OCI-LY1 (cell line): ENCODE measurements at regions not wholly inside any gene's neighbourhood (a gene's known extent, or its start where the extent isn't known, plus 50 kb on each side); places are given as distances from the start of the nearest gene placed in this dataset.

Experiments used
- H2AFZ ChIP-seq: fragments of 200-600 bp; sonication (generic), shearing (Covaris generic); 2 replicates; pipeline ENCODE4 v1.6.0; 2014; ENCODE audit warnings: antibody characterized with exemption, mild to moderate bottlenecking, low read length
- H3F3A ChIP-seq: fragments of 200-600 bp; sonication (generic), shearing (Covaris generic); 2 replicates; pipeline ENCODE4 v1.6.0; 2014; ENCODE audit warnings: mild to moderate bottlenecking, antibody characterized with exemption, low read length, moderate library complexity; ENCODE audit not compliant: insufficient read depth
- H3K27ac ChIP-seq: fragments of 200-600 bp; sonication (generic); 2 replicates; pipeline ENCODE4 v1.5.1; 2014; ENCODE audit warnings: low read length, mixed run types, mild to moderate bottlenecking, low read depth; ENCODE audit not compliant: poor library complexity, severe bottlenecking
- H3K27me3 ChIP-seq: fragments of 200-600 bp; sonication (generic); 2 replicates; pipeline ENCODE4 v1.6.0; 2014; ENCODE audit warnings: antibody characterized with exemption, mild to moderate bottlenecking, low read length, moderate library complexity; ENCODE audit not compliant: insufficient read depth
- H3K36me3 ChIP-seq: fragments of 200-600 bp; sonication (generic); 2 replicates; pipeline ENCODE4 v1.6.1; 2014; ENCODE audit warnings: mild to moderate bottlenecking, antibody characterized with exemption, low read length, moderate library complexity, mixed read lengths; ENCODE audit not compliant: insufficient read depth
- H3K4me1 ChIP-seq: fragments of 200-600 bp; sonication (generic); 2 replicates; pipeline ENCODE4 v1.5.1; 2014; ENCODE audit warnings: mild to moderate bottlenecking, low read length, moderate library complexity; ENCODE audit not compliant: insufficient read depth, severe bottlenecking
- H3K4me2 ChIP-seq: fragments of 200-600 bp; sonication (generic), shearing (Covaris generic); 2 replicates; pipeline ENCODE4 v1.6.1; 2014; ENCODE audit warnings: low read length
- H3K4me3 ChIP-seq: fragments of 200-600 bp; sonication (generic); 2 replicates; pipeline ENCODE4 v1.5.1; 2014; ENCODE audit warnings: low read length, low read depth, mild to moderate bottlenecking, mixed read lengths; ENCODE audit not compliant: poor library complexity, severe bottlenecking
- H3K79me2 ChIP-seq: fragments of 200-600 bp; shearing (Covaris generic); 2 replicates; pipeline ENCODE4 v1.6.1; 2016; ENCODE audit warnings: mixed run types, low read length, mixed read lengths; ENCODE audit not compliant: insufficient read depth
- H3K9ac ChIP-seq: fragments of 200-600 bp; sonication (generic), shearing (Covaris generic); 2 replicates; pipeline ENCODE4 v1.6.1; 2014; ENCODE audit warnings: mild to moderate bottlenecking, low read length, mixed read lengths
- H3K9me2 ChIP-seq: fragments of 200-600 bp; sonication (generic), shearing (Covaris generic); 2 replicates; pipeline ENCODE4 v1.6.1; 2014; ENCODE audit warnings: low read depth, mild to moderate bottlenecking, low read length, mixed read lengths
- H3K9me3 ChIP-seq: fragments of 200-600 bp; shearing (Covaris generic); 2 replicates; pipeline ENCODE4 v1.6.1; 2014; ENCODE audit warnings: low read length, mixed read lengths
- H4K20me1 ChIP-seq: fragments of 200-600 bp; sonication (generic), shearing (Covaris generic); 2 replicates; pipeline ENCODE4 v1.6.0; 2016; ENCODE audit warnings: mild to moderate bottlenecking, low read length; ENCODE audit not compliant: insufficient read depth
- CTCF ChIP-seq: fragments of 200-600 bp; sonication (generic), shearing (Covaris generic); IDR thresholded peaks from 2 replicates; pipeline ENCODE4 v1.5.1; 2017; ENCODE audit warnings: mild to moderate bottlenecking, antibody characterized with exemption, low read length, moderate library complexity, mixed read lengths
- EZH2 ChIP-seq: fragments of 200-600 bp; sonication (generic), shearing (Covaris generic); IDR thresholded peaks from 2 replicates; pipeline ENCODE4 v1.8.0; 2017; ENCODE audit warnings: borderline replicate concordance, mixed run types, mild to moderate bottlenecking, antibody characterized with exemption, low read length, moderate library complexity, mixed read lengths

DNA sequence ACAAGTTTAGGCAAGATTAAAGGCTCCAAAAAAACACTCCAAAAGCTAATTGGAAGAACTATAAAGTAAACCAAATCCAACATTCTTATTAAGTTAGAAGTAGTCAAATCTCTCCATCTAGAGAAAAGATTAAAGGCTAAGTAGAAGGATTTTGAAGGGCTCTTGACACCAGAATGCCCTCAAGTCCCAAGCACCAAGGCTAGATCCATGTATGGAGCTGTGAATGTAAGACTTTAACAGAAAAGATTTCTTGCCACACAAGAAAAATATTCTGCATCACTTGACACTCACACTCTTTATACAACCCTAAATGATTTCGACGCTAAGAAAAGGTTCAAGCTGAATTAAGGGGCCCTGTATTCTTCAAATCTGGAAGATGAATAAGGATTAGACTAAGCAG lies 345.2 kb downstream of the VGLL3 start:
- no peaks in the 10 kb centered on the region for H3K9me3 ChIP-seq
- no peaks in the 10 kb centered on the region for H3K4me1 ChIP-seq
- no peaks in the 10 kb centered on the region for H3K9me2 ChIP-seq
- no peak overlapping the region for H3K4me3 ChIP-seq
- H3K27ac ChIP-seq = no peak overlapping the region
- no peaks in the 10 kb centered on the region for H3K36me3 ChIP-seq
- H2AFZ ChIP-seq = no peak overlapping the region
- H3K9ac ChIP-seq = no peak overlapping the region
- no peaks in the 10 kb centered on the region for H3K27me3 ChIP-seq
- no peaks in the 10 kb centered on the region for H3K79me2 ChIP-seq
- no peaks in the 10 kb centered on the region for H3F3A ChIP-seq
- no peak overlapping the region for H3K4me2 ChIP-seq
- TF ChIP-seq EZH2 = no peak
- TF ChIP-seq CTCF = no peak
- no peaks in the 10 kb centered on the region for H4K20me1 ChIP-seq

- Histone ChIP-seq H3K9ac (no peak overlapping the region), H3K9me2 (no peaks in the 10 kb centered on the region), H2AFZ (no peak overlapping the region), H3K9me3 (no peaks in the 10 kb centered on the region), H3K27ac (no peak overlapping the region), H3K4me3 (no peak overlapping the region), H3K27me3 (no peaks in the 10 kb centered on the region), H3K4me1 (no peaks in the 10 kb centered on the region), H3K4me2 (no peak overlapping the region), H3F3A (no peaks in the 10 kb centered on the region), H3K36me3 (no peaks in the 10 kb centered on the region), H4K20me1 (no peaks in the 10 kb centered on the region), H3K79me2 (no peaks in the 10 kb centered on the region)
- TF ChIP-seq CTCF = no peak
- no peak for TF ChIP-seq EZH2
These were observed 356.6 kb downstream of the VGLL3 start for GRCh38 chr3:86634361-86634760.

GRCh38 chr3:86629511-86629910 lies 361.4 kb downstream of the VGLL3 start:
- no peak overlapping the region for H3K27ac ChIP-seq

More at GRCh38 chr3:86629511-86629910, 361.4 kb downstream of the VGLL3 start:
- H3K79me2 ChIP-seq = no peaks in the 10 kb centered on the region
- TF ChIP-seq CTCF (no peak), EZH2 (no peak)
- no peak overlapping the region for H3K4me2 ChIP-seq
- H3K9me3 ChIP-seq = no peaks in the 10 kb centered on the region
- no peak overlapping the region for H3K9ac ChIP-seq
- H3K9me2 ChIP-seq = no peaks in the 10 kb centered on the region
- H3K36me3 ChIP-seq = no peaks in the 10 kb centered on the region
- no peaks in the 10 kb centered on the region for H3F3A ChIP-seq
- no peaks in the 10 kb centered on the region for H3K4me1 ChIP-seq
- H2AFZ ChIP-seq = no peak overlapping the region
- no peaks in the 10 kb centered on the region for H4K20me1 ChIP-seq
- no peak overlapping the region for H3K4me3 ChIP-seq
- H3K27me3 ChIP-seq = no peaks in the 10 kb centered on the region
